Brain microvascular endothelial cell (primary cell): ENCODE measurements at regions not wholly inside any gene's neighbourhood (a gene's known extent, or its start where the extent isn't known, plus 50 kb on each side); places are given as distances from the start of the nearest gene placed in this dataset.

ENCODE experiments used
- DNase-seq: peaks from one replicate; pipeline ENCODE4 v3.0.0-alpha.2; 2020
- H3K27ac ChIP-seq: fragments of 250-450 bp; sonication (Bioruptor Pico); 2 replicates; pipeline ENCODE4 v1.5.1; 2020; ENCODE audit warnings: mild to moderate bottlenecking, moderate library complexity
- H3K27me3 ChIP-seq: fragments of 250-450 bp; sonication (Bioruptor Pico); replicated peaks from 2 replicates; pipeline ENCODE4 v1.5.1; 2020; ENCODE audit warnings: mild to moderate bottlenecking
- H3K36me3 ChIP-seq: fragments of 250-450 bp; sonication (Bioruptor Pico); replicated peaks from 2 replicates; pipeline ENCODE4 v1.5.1; 2020; ENCODE audit warnings: mild to moderate bottlenecking
- H3K4me3 ChIP-seq: 2 replicates; pipeline ENCODE4 v1.5.1; 2011; ENCODE audit warnings: low read depth, mild to moderate bottlenecking, control low read depth, low read length, moderate library complexity
- in situ Hi-C: cut with HindIII; loops from 2 replicates; pipeline ENCODE4 v1.10.0; 2017; ENCODE audit warnings: low sequenced_read_pairs, low pct_ligation_motif_present
- TF ChIP-seq, protein P1 (sequence below): IDR thresholded peaks from 2 replicates; pipeline ENCODE4 v1.5.1; 2011; ENCODE audit warnings: low read depth, mild to moderate bottlenecking, moderate library complexity, low read length, control low read depth, inconsistent platforms; ENCODE audit errors: missing control alignments

DNA sequence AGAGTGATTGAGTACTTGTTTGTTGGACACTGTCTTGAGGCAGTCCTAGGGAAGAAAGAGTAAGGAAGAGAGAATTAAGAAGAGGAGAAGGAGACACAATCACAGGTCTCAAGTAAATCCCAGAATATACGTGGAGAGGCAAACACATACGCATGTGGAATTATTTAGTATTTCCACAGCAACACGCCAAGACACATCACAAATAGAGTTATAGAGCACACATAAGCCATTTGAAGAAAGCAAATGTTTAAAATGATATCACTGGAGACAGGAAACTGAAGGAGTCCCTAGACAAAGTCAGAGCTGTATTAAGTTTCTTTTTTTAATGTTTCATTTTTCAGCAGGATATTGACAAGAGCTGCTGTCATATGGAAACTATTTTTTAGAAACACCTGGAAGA lies 206.1 kb upstream of the LRIG1 start:
- H3K36me3 ChIP-seq = no peaks in the 10 kb centered on the region
- DNase-seq = no peak
- H3K27me3 ChIP-seq = no peaks in the 10 kb centered on the region
- no peak overlapping the region for H3K27ac ChIP-seq
- in situ Hi-C loops = no loop called here
- H3K4me3 ChIP-seq = no peak overlapping the region
- TF ChIP-seq, protein P1, sequence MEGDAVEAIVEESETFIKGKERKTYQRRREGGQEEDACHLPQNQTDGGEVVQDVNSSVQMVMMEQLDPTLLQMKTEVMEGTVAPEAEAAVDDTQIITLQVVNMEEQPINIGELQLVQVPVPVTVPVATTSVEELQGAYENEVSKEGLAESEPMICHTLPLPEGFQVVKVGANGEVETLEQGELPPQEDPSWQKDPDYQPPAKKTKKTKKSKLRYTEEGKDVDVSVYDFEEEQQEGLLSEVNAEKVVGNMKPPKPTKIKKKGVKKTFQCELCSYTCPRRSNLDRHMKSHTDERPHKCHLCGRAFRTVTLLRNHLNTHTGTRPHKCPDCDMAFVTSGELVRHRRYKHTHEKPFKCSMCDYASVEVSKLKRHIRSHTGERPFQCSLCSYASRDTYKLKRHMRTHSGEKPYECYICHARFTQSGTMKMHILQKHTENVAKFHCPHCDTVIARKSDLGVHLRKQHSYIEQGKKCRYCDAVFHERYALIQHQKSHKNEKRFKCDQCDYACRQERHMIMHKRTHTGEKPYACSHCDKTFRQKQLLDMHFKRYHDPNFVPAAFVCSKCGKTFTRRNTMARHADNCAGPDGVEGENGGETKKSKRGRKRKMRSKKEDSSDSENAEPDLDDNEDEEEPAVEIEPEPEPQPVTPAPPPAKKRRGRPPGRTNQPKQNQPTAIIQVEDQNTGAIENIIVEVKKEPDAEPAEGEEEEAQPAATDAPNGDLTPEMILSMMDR = no peak

DNA sequence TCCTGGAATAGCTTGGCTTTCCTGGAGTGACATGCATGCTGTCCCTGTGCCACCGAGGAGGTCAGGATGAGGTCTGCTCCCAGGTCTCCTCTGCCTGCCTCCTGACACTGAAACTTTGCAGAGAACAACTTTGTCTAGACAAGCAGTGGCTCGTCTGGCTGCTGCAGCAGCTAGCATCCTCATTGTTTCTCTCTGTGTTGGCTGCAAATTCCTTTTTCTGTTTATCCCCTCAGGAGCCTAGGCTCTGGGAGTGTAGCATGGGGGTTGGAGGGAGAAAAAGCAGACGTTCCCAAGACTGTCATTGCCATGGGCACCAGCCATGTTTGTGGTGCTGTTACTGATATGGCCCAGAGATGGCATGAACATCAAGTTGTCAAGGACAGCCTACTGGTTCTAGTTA lies 208.7 kb upstream of the LRIG1 start:
- TF ChIP-seq, protein P1 = no peak

DNA sequence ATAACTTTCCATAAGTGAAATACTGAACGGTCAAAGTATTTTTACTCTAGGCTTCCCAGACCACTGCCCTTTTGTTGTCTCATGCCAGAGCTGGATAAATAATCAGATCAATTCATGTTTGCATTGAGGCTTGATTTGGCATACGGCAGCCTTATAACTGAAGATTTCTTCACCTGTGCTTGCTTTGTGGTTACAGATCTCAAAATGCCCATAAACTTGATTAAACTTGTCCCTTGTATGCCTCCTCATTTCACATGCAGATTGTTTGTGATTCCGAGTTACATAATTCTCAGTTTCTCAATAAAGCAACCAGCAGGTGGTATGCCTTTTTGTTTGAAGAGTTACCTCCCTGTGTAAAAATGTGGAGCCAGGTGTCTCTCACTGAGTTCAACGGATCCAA lies 211.4 kb upstream of the LRIG1 start:
- no peaks in the 10 kb centered on the region for H3K27me3 ChIP-seq
- DNase-seq = no peak
- H3K27ac ChIP-seq = no peak overlapping the region
- H3K4me3 ChIP-seq = no peak overlapping the region
- H3K36me3 ChIP-seq = no peaks in the 10 kb centered on the region
- in situ Hi-C loops = no loop called here
- TF ChIP-seq, protein P1 = no peak

More for the DNA sequence above, 208.7 kb upstream of the LRIG1 start:
- H3K4me3 ChIP-seq = no peak overlapping the region
- H3K36me3 ChIP-seq = no peaks in the 10 kb centered on the region
- H3K27ac ChIP-seq = no peak overlapping the region
- DNase-seq = no peak
- in situ Hi-C loops = no loop called here
- no peaks in the 10 kb centered on the region for H3K27me3 ChIP-seq

DNA sequence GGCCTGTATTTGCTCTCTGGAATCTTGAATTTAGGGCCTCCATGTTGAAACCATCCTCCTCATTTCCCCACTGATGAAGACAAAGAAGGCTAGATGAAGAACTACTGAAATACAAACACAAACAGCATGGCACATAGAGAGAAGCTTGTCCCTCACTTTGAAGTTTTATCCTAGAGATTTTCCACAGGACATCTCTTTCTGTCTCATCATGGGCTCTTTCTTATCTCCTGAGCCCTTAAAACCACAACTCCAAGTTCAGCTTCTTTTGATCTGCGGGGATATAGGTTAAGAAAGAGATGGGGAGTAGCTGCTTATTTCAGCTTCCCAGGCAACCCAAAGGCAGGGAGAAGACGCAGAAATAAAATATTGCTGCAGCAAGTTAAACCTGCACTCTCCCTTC lies 213.1 kb upstream of the LRIG1 start:
- H3K27ac ChIP-seq = no peak overlapping the region
- no peak for DNase-seq
- TF ChIP-seq, protein P1 = no peak
- in situ Hi-C loops = no loop called here
- no peak overlapping the region for H3K4me3 ChIP-seq
- no peaks in the 10 kb centered on the region for H3K27me3 ChIP-seq
- H3K36me3 ChIP-seq = no peaks in the 10 kb centered on the region

DNA sequence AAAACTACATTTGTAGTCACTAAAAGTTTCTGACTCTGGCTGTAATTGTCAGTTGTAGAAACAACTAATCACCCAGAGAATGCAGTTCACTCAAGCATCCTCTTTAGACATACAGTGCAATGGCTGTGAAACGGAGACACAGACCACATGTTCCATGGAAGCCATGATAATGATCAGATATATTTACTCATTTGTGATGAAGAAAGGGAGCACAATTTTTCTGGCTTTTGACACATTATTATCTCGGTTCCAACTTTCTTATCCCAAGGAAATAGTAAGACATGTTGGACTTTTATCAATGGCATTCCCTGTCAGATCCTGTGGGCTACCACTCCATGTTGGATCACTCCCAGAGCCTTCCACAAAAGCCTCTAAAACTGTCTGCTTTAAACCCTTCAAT lies 215.0 kb upstream of the LRIG1 start:
- DNase-seq = no peak
- TF ChIP-seq, protein P1 = no peak
- in situ Hi-C loops = no loop called here
- no peaks in the 10 kb centered on the region for H3K36me3 ChIP-seq
- H3K27me3 ChIP-seq = no peaks in the 10 kb centered on the region
- H3K27ac ChIP-seq = no peak overlapping the region
- no peak overlapping the region for H3K4me3 ChIP-seq

DNA sequence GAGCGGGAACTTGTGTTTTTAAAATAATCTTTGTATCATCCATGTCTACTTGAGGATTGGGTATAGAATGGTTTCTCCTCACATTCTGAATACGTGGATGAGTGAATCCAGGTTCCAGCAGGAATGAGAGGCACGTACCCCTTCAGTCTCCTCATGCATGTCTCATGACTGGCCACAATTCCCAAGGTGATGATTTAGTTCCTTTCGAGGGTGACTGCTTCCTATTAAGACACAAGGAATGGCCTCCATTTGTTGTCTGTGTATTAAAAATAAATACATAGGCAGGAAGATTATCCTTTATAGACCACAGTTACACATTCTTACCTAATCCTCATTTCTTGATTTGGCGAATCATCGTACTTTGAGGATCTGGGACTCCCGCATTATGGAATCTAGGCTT lies 217.0 kb upstream of the LRIG1 start:
- in situ Hi-C loops = no loop called here
- TF ChIP-seq, protein P1 = no peak
- Histone ChIP-seq H3K4me3 (no peak overlapping the region), H3K27me3 (no peaks in the 10 kb centered on the region), H3K36me3 (no peaks in the 10 kb centered on the region), H3K27ac (no peak overlapping the region)
- DNase-seq = no peak
